ENCODE measurements at regions not wholly inside any gene's neighbourhood (a gene's known extent, or its start where the extent isn't known, plus 50 kb on each side); places are given as distances from the start of the nearest gene placed in this dataset.

DNA sequence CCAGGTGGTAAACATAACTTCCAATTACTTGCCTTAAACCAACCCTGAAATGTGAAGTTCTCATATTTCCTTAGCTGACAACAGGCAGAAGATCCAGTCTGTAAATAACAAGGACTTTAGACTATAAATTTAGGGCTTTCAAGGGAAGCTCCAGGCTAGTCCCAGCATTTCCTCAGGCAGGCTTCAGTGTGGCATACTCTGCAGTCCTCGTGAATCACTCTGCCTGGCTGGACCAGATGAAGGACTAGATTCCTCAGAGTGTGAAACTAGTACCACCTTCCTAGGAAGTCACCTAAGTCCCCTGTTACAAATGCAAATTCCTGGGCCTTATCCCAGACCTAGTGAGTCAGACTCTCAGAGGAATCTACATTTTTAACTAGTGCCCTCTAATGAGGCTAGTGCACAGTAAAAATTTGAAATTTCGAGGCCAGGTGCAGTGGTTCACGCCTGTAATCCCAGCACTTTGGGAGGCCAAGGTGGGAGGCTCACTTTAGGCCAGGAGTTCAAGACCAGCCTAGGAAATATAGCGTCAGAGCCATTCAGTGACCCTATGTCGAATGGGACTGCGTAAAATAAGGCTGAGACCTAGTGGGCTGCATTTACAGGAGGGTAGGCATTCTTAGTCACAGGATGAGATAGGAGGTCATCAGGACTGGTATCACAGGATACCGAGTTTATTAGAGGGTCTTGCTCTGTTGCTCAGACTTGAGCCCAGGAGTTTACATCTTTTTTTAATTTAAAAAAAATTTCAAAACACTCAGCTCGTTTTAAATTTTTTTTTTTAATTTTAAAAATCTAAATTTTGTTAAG, 279.6 kb upstream of the JARID2 start:
- no peak overlapping the region for H3K4me3 ChIP-seq
- H3K27me3 ChIP-seq = no peaks in the 10 kb centered on the region
- no peaks in the 10 kb centered on the region for H3K36me3 ChIP-seq
- no peaks in the 10 kb centered on the region for H3K9me3 ChIP-seq
- DNase-seq = peak; percentile 17

DNA sequence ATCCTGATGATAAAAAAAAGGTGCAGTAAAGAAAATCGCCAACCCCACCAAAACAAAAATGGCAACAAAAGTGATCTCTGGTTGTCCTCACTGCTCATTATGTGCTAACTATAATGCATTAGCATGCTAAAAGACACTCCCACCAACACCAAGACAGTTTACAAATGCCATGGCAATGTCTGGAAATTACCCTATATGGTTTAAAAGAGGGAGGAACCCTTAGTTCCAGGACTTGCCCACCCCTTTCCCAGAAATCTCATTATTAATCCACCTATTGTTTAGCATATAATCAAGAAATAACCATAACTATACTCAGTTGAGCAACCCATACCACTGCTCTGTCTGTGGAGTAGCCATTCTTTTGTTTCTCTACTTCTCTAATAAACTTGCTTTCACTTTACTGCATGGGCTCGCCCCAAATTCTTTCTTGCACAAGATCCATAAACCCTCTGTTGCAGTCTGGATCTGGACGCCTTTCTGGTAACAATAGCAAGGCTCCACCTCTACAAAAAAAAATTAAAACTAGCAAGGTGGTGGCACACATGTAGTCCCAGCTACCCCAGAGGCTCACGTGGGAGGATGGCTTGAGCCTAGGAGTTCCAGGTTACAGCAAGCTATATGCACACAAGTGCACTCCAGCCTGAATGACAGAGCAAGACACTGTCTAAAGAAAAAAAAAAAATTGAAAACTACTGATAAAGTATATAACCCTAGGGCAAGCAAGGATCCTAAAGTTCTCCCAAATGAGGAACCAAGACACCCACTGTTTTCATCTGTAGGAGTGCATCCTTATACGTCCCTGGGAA, 278.8 kb upstream of the JARID2 start:
- Histone ChIP-seq H3K36me3 (no peaks in the 10 kb centered on the region), H3K27me3 (no peaks in the 10 kb centered on the region), H3K4me3 (no peak overlapping the region), H3K9me3 (no peaks in the 10 kb centered on the region)
- DNase-seq = no peak

DNA sequence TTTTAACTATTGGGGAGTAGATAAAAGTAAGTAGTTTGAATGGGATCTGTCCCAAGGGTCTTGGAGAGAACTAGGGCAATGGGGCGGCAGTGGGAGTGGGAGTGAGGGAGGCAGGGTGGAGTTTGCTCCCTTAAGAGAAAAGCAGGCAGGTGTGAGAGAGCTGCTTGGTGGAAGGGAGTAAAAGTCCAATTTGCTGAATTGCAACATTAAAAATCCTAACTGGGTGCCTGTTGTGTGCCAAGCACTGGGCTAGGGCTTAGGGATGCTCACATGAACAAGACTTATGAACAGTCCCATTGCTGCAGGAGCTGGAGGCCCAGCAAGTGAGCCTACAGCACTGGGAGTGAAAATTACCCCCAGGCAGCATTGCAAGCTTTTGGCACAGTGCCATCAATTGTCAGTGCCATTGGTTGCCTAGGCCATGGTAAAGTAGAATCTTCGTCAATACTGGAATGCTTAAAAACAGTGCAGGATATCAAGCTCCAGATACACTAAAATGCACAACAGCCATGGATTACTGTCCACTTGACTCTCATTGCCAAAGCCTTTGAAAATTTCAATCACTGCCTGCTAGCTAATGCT, 277.7 kb upstream of the JARID2 start:
- no peaks in the 10 kb centered on the region for H3K9me3 ChIP-seq
- DNase-seq = no peak
- H3K4me3 ChIP-seq = no peak overlapping the region
- no peaks in the 10 kb centered on the region for H3K27me3 ChIP-seq
- H3K36me3 ChIP-seq = no peaks in the 10 kb centered on the region

DNA sequence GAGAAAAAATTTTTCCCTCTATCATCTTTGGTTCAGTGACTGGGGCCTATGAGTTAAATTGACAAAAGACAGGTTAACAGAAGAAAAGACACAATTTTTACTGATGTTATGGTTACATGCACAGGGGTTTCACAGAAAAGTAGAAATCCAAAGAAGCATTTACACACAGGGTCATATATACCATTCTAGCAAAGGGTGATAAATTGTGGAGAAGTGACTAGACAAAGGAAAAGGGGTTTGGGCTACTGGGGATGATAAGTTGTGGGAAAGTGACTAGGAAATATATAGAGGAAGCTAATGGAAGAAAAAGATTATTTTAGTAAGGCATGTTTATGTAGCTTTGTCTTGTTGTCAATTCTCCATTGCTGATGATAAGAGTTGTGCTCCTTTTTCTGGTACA, 276.7 kb upstream of the JARID2 start:
- Histone ChIP-seq H3K27me3 (no peaks in the 10 kb centered on the region), H3K9me3 (no peaks in the 10 kb centered on the region), H3K36me3 (no peaks in the 10 kb centered on the region), H3K4me3 (no peak overlapping the region)
- DNase-seq = no peak

DNA sequence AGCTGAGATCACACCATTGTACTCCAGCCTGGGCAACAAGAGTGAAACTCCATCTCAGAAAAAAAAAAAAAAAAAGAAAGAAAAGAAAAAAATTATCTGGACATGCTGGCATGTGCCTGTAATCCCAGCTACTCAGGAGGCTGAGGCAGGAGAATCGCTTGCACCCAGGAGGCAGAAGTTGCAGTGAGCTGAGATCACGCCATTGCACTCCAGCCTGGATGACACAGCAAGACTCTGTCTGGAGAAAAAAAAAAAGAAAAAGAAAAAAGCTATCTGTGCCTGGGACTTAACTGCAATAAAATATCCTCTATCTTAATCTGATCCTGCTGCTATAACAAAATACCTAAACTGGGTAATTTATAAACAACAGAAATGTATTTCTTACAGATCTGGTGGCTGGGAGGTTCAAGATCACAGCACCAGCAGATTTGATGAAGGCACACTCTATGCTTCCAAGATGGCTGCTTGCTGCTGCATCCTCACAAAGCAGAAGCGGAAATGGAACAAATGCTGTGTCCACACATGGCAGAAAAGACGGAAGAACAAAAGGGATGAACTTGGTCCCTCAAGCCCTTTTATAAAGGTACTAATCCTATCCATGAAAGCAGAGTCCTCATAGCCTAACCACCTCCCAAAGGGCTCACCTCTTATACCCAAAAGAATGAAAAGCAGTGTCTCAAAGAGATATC, 273.3 kb upstream of the JARID2 start:
- no peaks in the 10 kb centered on the region for H3K27me3 ChIP-seq
- no peaks in the 10 kb centered on the region for H3K36me3 ChIP-seq
- no peak for DNase-seq
- H3K4me3 ChIP-seq = no peak overlapping the region
- no peaks in the 10 kb centered on the region for H3K9me3 ChIP-seq

DNA sequence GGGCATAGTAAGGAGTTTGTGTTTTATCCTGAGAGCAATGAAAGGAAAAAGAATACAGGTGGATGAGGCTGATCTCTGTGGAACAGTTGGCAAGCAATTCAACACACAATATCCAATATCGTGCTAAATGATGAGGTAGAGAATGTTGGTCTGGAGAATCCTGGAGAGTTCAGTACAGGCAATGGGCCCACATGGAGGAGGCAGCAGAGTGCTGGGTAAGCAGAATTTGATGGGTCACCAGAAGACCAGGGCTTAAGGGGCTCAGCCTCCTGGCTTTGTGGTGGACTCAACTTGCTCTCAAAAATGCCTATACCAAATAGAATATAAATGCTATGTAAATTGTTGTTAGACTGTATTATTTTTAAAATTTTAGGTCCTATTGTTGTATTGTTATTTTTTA, 271.5 kb upstream of the JARID2 start:
- Histone ChIP-seq H3K27me3 (no peaks in the 10 kb centered on the region), H3K4me3 (no peak overlapping the region), H3K9me3 (no peaks in the 10 kb centered on the region), H3K36me3 (no peaks in the 10 kb centered on the region)
- no peak for DNase-seq

DNA sequence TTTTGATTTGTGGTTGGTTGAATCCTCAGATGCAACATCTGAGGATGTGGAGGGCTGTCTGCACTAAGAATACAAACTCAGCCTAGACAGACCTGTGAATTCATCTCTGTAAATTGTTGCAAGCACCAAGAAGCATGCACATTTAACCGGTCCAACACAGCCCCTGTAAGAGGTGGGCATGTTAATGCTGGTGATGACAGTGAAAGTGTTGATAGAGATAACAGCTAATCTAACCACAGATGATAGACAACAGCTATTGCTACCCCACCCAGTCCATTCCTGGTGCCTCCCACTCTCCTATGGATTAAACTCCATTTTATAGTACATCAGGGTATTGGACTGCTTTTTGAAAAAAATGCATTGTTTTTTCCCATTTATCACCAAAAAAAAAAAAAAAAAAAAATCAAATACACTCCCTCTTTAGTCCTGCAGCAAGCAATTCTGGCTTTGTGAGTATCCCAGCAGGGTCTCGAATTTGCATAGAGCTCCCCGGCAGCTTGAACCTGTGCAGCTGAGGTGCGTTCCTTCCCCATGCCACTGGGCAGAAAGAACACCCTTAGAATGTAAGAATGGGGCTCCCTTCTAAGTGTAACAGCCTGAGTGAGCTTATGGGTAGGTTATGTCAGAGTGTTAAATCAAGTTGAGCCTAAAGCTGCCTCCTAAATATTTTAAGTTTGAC, 270.9 kb upstream of the JARID2 start:
- H3K27me3 ChIP-seq = no peaks in the 10 kb centered on the region
- H3K36me3 ChIP-seq = no peaks in the 10 kb centered on the region
- no peaks in the 10 kb centered on the region for H3K9me3 ChIP-seq
- no peak for DNase-seq
- H3K4me3 ChIP-seq = no peak overlapping the region

DNA sequence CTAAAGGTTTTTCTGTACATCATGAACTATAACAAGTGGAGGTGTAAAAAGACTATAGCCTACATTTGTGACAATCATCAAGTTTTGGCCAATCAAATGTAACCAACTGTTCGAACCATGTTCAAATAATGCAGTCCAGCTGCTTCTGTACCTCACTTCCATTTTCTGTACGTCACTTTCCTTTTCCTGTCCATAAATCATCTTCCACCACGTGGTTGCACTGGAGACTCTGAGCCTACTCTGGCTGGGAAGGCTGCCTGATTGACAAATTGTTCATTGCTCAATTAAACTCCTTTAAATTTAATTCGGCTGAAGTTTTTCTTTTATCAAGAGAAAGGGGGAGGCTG, 270.4 kb upstream of the JARID2 start:
- Histone ChIP-seq H3K9me3 (no peaks in the 10 kb centered on the region), H3K27me3 (no peaks in the 10 kb centered on the region), H3K4me3 (no peak overlapping the region), H3K36me3 (no peaks in the 10 kb centered on the region)
- no peak for DNase-seq

DNA sequence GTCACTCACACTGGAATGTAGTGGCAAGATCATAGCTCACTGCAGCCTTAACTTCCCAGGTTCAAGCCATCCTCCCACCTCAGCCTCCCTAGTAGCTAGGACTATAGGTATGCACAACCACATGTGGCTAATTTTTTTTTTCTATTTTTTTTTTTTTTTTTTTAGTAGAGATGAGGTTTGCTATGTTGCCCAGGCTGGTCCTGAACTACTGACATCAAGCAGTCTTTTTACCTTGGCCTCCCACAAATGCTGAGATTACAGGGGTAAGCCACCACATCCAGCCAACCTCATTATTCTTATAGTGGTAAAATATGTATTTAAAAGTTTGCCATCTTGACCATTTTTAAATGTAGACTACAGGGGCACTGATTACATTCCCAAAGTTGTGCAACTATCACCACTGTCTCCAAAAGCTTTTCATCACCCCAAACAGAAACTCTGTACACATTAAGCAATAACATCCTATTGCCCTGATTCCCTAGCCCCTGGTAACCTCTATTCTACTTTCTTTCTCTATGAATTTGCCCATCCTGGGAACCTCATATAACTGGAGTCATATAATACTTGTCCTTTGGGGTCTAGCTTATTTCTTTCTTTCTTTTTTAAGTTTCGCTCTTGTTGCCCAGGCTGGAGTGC, 268.0 kb upstream of the JARID2 start:
- no peak overlapping the region for H3K4me3 ChIP-seq
- no peaks in the 10 kb centered on the region for H3K9me3 ChIP-seq
- H3K27me3 ChIP-seq = no peaks in the 10 kb centered on the region
- DNase-seq = no peak
- no peaks in the 10 kb centered on the region for H3K36me3 ChIP-seq

DNA sequence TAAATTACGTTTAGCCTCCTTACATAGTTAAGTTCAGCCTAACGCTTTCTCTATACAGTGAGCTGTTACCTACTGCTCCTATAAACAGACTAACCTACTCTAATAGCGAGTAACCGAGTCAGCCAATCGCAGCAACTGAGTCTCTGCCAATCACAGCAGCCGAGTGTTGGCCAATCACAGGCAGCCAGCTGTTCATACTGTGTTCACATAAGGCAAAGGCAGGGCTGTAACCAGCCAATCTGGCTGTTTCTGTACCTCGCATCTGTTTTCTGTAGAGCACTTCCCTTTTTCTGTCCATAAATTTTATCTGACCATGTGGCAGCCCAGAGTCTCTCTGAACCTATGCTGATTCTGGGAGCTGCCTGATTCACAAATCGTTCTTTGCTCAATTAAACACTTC, 263.9 kb upstream of the JARID2 start:
- no peaks in the 10 kb centered on the region for H3K9me3 ChIP-seq
- DNase-seq = no peak

DNA sequence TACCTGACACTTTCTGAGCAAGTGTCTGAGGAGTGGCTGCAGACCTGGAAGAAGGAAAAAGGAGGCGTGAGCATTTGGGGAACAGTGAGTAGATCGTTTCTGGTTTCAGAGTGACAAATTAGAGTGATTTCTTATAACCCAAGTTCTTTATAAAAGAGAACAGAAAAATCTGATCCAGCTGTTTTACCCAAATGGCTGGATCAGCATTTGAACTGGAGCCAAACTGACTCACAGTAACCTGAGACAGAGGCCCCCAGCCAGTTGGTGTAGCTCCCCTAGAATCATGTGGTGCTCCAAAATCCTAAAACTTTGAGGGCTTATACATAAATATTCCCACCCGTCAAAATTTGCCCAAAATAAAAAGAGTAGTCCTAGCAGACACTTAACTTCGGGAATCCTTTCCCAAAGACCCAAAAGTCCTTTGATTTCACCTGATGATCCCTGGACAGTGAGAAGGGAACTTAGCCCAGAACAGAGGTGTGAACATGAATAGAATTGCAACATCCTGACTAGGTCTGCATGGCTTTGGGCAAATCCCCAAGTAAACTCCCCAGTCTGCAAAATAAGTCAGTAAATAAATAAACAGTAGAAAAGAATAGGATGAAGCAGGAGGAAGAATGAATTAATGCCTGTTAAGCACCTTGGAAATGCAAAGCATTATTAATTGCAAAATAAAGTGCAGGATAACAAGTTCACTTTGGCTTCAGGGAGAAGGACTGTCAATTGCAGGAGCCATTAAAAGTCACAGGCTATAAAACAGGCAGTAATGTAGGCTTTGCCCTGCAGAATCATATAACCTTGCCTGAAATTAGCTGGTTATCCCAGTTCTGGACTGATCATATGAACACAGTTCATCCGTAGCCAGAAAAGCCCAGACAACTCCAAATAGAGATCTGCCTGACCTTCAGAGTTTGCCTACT, 262.0 kb upstream of the JARID2 start:
- Histone ChIP-seq H3K27me3 (no peaks in the 10 kb centered on the region), H3K4me3 (no peak overlapping the region), H3K36me3 (no peaks in the 10 kb centered on the region), H3K9me3 (no peaks in the 10 kb centered on the region)
- peak; percentile 11 for DNase-seq

More for the DNA sequence above, 263.9 kb upstream of the JARID2 start:
- Histone ChIP-seq H3K4me3 (no peak overlapping the region), H3K36me3 (no peaks in the 10 kb centered on the region), H3K27me3 (no peaks in the 10 kb centered on the region)

DNA sequence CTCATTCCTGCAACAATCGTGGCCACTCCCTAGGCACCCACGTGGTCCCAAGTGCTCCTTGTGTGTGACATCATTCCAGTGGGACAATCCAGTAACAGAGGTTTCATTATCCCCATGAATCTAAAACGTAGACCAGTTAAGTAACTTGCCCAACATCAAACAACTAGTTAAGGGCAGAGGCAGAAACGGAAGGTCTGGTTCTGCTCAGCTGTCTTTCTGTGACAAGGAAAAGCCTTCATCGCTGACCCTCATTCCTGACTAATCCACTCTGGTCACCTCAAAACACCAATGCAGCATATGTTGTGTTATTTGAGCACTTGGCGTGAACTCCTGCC, 261.4 kb upstream of the JARID2 start:
- no peak overlapping the region for H3K4me3 ChIP-seq
- H3K27me3 ChIP-seq = no peaks in the 10 kb centered on the region
- DNase-seq = peak; percentile 28

DNA sequence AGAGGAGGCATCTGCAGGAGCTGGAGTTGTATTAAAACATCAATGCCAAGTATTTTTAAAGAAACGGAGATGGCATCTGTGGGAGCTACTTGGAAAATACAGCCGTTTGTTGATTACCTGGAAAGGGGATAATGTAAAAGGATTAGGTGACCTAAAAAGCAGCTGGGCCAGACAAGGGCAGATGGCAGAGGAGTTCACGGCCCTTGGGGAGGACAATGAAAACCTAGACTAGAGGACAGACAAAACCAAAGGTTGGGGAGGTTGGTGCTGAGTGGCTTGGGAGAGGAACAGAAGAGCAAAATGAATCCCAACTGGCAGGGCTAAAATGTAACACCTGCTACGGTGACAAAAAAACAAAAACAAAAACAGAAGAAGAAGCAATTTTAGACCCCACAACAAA, 260.5 kb upstream of the JARID2 start:
- H3K4me3 ChIP-seq = no peak overlapping the region
- no peaks in the 10 kb centered on the region for H3K27me3 ChIP-seq
- H3K36me3 ChIP-seq = no peaks in the 10 kb centered on the region
- no peak for DNase-seq
- H3K9me3 ChIP-seq = no peaks in the 10 kb centered on the region

More for the DNA sequence above, 261.4 kb upstream of the JARID2 start:
- no peaks in the 10 kb centered on the region for H3K9me3 ChIP-seq
- H3K36me3 ChIP-seq = no peaks in the 10 kb centered on the region

DNA sequence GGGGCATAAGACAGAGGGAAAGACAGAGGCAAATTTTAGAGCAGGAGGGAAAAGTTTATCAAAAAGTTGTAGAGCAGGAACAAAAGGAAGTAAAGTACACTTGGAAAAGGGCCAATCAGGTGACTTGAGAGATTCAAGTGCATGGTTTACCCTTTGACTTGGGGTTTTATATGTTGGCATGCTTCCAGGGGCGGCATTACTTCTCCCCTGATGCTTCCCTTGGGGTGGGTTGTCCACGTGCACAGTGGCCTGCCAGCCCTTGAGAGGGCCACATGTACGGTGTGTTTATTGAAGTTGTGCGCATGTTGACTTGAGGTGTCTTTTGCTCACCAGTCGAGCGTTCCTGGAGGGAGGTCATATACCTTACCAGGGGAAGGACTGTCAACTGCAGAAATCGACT, 259.5 kb upstream of the JARID2 start:
- Histone ChIP-seq H3K27me3 (no peaks in the 10 kb centered on the region), H3K36me3 (no peaks in the 10 kb centered on the region), H3K4me3 (no peak overlapping the region), H3K9me3 (no peaks in the 10 kb centered on the region)
- no peak for DNase-seq

DNA sequence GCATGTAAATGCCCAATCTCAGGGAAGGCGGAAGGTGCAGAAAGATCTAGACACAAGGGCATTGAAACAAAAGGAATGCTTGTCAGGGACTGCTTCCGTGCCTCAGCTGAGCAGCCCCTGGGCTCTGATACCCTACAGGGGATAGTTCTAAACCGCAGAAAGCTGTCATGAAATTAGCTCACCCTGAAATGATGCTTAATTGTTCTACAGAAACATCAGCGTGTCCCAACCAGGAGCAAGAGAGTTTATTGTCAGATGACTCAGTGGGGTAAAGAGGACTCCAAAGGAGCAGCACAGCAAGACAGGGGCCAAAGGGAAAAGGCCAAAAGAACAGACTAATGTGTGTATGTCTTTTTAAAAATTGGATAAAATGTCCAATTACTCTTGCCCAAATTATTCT, 258.4 kb upstream of the JARID2 start:
- no peaks in the 10 kb centered on the region for H3K36me3 ChIP-seq
- H3K9me3 ChIP-seq = no peaks in the 10 kb centered on the region
- H3K27me3 ChIP-seq = no peaks in the 10 kb centered on the region
- no peak for DNase-seq
- H3K4me3 ChIP-seq = no peak overlapping the region
